Small intestine (tissue), 7 donors: ENCODE measurements at regions not wholly inside any gene's neighbourhood (a gene's known extent, or its start where the extent isn't known, plus 50 kb on each side); places are given as distances from the start of the nearest gene placed in this dataset.
A peak's percentile ranks its signal among the peaks of the same experiment; 100 is the strongest.

Source experiments
- DNase-seq, 2 donors: peaks; one replicate each; pipeline versions ENCODE4 v3.0.0 to v3.0.0-alpha.2; 2013
- FAIRE-seq: peaks from 2 replicates; lab custom pipeline; 2012; peaks lifted over from hg19 to GRCh38; lab: Jason Lieb, UNC
- H3K27ac ChIP-seq, 3 donors: one replicate each; pipeline ENCODE4 v1.5.1; 2013; ENCODE audit warnings: low read length in 2 of 3, mild to moderate bottlenecking in 2 of 3, control low read depth in 1 of 3, inconsistent platforms in 1 of 3, low read depth in 1 of 3, moderate library complexity in 1 of 3
- H3K27me3 ChIP-seq, 3 donors: one replicate each; pipeline ENCODE4 v1.6.1; 2013; ENCODE audit warnings: low read length in 3 of 3, inconsistent platforms in 1 of 3; ENCODE audit not compliant: control insufficient read depth in 3 of 3, insufficient read depth in 3 of 3
- H3K36me3 ChIP-seq, 3 donors: one replicate each; pipeline ENCODE4 v1.6.1; 2013; ENCODE audit warnings: low read length in 3 of 3, inconsistent platforms in 1 of 3, low read depth in 1 of 3, mild to moderate bottlenecking in 1 of 3, moderate library complexity in 1 of 3; ENCODE audit not compliant: control insufficient read depth in 3 of 3, insufficient read depth in 2 of 3
- H3K4me1 ChIP-seq, 3 donors: one replicate each; pipeline ENCODE4 v1.6.1; 2013; ENCODE audit warnings: low read length in 2 of 3, inconsistent platforms in 1 of 3, low read depth in 1 of 3, mild to moderate bottlenecking in 1 of 3, moderate library complexity in 1 of 3; ENCODE audit not compliant: control insufficient read depth in 3 of 3, insufficient read depth in 2 of 3
- H3K4me3 ChIP-seq, 3 donors: one replicate each; pipeline ENCODE4 v1.5.1; 2013; ENCODE audit warnings: low read length in 3 of 3, control low read depth in 1 of 3, inconsistent platforms in 1 of 3, low read depth in 1 of 3, mild to moderate bottlenecking in 1 of 3, moderate library complexity in 1 of 3
- H3K9me3 ChIP-seq, 2 donors: one replicate each; pipeline ENCODE4 v1.6.1; 2013; ENCODE audit warnings: low read depth in 1 of 2, low read length in 1 of 2; ENCODE audit not compliant: control insufficient read depth in 2 of 2, insufficient read depth in 1 of 2
- WGBS, 3 donors: extraction: QIAGEN DNeasy Blood & Tissue Kit; methylation state at CpG; one replicate each; pipeline ENCODE4 v1.1.7; 2013; 5-methylcytosine and 5-hydroxymethylcytosine counted together
- donor health status: healthy with polysubstance abuse.
- donor health status: control.
- donor health status: control.
- donor health status: Bipolar disorder and iron deficiency.
- donor health status: healthy.

GRCh38 chr12:59895166-59895775 lies 299.4 kb downstream of the SLC16A7 start:
- Histone ChIP-seq H3K27ac (no peak overlapping the region), H3K4me3 (no peak overlapping the region), H3K36me3 (no peaks in the 10 kb centered on the region), H3K27me3 (no peaks in the 10 kb centered on the region), H3K9me3 (no peaks in the 10 kb centered on the region), H3K4me1 (no peaks in the 10 kb centered on the region)
- WGBS, 3 donors = 70 to 80% (median 77%) methylated on average over 1 of the region's 1 CpG
- DNase-seq (no peak), FAIRE-seq (no peak)

GRCh38 chr12:59904874-59905521 lies 309.2 kb downstream of the SLC16A7 start:
- whole genome bisulfite sequencing, 3 donors = 70 to 73% (median 72%) methylated on average over 3 of the region's 3 CpGs
- H3K27me3 ChIP-seq = no peaks in the 10 kb centered on the region
- no peaks in the 10 kb centered on the region for H3K36me3 ChIP-seq
- no peak for DNase-seq
- no peaks in the 10 kb centered on the region for H3K9me3 ChIP-seq
- FAIRE-seq = no peak
- H3K4me3 ChIP-seq = no peak overlapping the region
- no peak overlapping the region for H3K27ac ChIP-seq
- no peaks in the 10 kb centered on the region for H3K4me1 ChIP-seq

DNA sequence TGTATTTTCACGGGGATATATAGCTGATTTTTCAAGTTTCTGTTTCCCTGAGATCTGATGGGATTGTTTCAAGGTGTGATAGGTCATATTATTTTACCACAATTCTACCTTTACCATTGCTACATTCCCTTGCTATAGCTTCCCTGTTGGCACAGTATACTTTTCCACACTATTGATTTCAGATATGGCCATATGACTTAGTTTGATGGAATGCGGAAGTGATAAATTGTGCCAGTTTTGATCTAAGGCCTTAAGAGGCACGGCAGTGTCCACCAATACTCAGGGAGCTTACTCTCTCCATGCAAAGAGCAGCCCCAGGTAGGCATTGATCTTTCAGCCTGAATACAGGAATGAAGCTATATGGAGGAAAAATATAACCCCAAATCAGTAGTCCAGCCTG lies 315.7 kb downstream of the SLC16A7 start:
- H3K4me1 ChIP-seq = no peaks in the 10 kb centered on the region
- no peaks in the 10 kb centered on the region for H3K9me3 ChIP-seq
- 30 to 66% (median 42%) methylated on average over 3 of the region's 3 CpGs for WGBS, 3 donors
- no peaks in the 10 kb centered on the region for H3K36me3 ChIP-seq
- DNase-seq (peak in 1 of 2 donors; percentile 89), FAIRE-seq (no peak)
- no peak overlapping the region for H3K27ac ChIP-seq
- no peak overlapping the region for H3K4me3 ChIP-seq
- H3K27me3 ChIP-seq = no peaks in the 10 kb centered on the region

DNA sequence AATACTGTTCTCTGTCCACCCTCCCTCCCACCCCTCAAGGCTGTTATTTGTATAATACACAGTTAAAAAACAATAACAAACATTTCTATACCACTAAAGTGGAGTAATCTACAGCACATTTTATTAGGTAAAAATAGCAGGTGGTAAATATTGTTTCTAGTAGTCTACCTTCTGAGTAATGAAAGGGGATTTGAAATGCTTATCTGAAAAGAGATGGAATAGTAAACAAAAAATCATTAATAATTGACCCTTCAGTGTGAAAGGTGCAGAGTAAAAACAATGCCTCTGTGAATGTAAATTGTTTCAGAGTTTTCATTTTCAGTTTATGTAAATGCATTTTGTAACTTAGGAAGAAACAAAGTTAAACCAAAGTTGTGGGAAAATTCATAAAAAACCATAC lies 321.2 kb downstream of the SLC16A7 start:
- FAIRE-seq (no peak), DNase-seq (no peak)
- Histone ChIP-seq H3K9me3 (peaks cover 0 to 3% of the 10 kb centered on the region in 2 donors), H3K27me3 (no peaks in the 10 kb centered on the region), H3K36me3 (no peaks in the 10 kb centered on the region), H3K4me3 (no peak overlapping the region), H3K4me1 (no peaks in the 10 kb centered on the region), H3K27ac (no peak overlapping the region)

- 76 to 89% (median 81%) methylated on average over 1 of the region's 1 CpG for WGBS, 3 donors
Observed at GRCh38 chr12:59927032-59927431, 331.2 kb downstream of the SLC16A7 start.

GRCh38 chr12:59928416-59928815 lies 332.6 kb downstream of the SLC16A7 start:
- FAIRE-seq = no peak

More at GRCh38 chr12:59927032-59927431, 331.2 kb downstream of the SLC16A7 start:
- no peak for DNase-seq
- no peaks in the 10 kb centered on the region for H3K36me3 ChIP-seq
- no peaks in the 10 kb centered on the region for H3K27me3 ChIP-seq
- no peaks in the 10 kb centered on the region for H3K9me3 ChIP-seq
- no peaks in the 10 kb centered on the region for H3K4me1 ChIP-seq
- no peak for FAIRE-seq
- H3K4me3 ChIP-seq = no peak overlapping the region
- no peak overlapping the region for H3K27ac ChIP-seq

GRCh38 chr12:59929110-59929509 lies 333.3 kb downstream of the SLC16A7 start:
- Histone ChIP-seq H3K9me3 (no peaks in the 10 kb centered on the region), H3K27ac (no peak overlapping the region), H3K4me3 (no peak overlapping the region), H3K36me3 (no peaks in the 10 kb centered on the region), H3K4me1 (no peaks in the 10 kb centered on the region), H3K27me3 (no peaks in the 10 kb centered on the region)
- DNase-seq (no peak), FAIRE-seq (no peak)
- WGBS, 3 donors = 85 to 91% (median 86%) methylated on average over 2 of the region's 2 CpGs

More at GRCh38 chr12:59928416-59928815, 332.6 kb downstream of the SLC16A7 start:
- no peaks in the 10 kb centered on the region for H3K4me1 ChIP-seq
- H3K4me3 ChIP-seq = no peak overlapping the region
- DNase-seq = no peak
- no peak overlapping the region for H3K27ac ChIP-seq
- no peaks in the 10 kb centered on the region for H3K27me3 ChIP-seq
- WGBS, 3 donors = 64 to 87% (median 73%) methylated on average over 1 of the region's 1 CpG
- H3K9me3 ChIP-seq = no peaks in the 10 kb centered on the region
- no peaks in the 10 kb centered on the region for H3K36me3 ChIP-seq

GRCh38 chr12:59934486-59934885 lies 338.7 kb downstream of the SLC16A7 start:
- DNase-seq (no peak), FAIRE-seq (no peak)
- Histone ChIP-seq H3K9me3 (no peaks in the 10 kb centered on the region), H3K4me1 (no peaks in the 10 kb centered on the region), H3K27me3 (no peaks in the 10 kb centered on the region), H3K36me3 (no peaks in the 10 kb centered on the region), H3K27ac (no peak overlapping the region), H3K4me3 (no peak overlapping the region)
- WGBS, 3 donors = 88 to 98% (median 96%) methylated on average over 1 of the region's 1 CpG
